AG09309 (cell line): ENCODE measurements at regions not wholly inside any gene's neighbourhood (a gene's known extent, or its start where the extent isn't known, plus 50 kb on each side); places are given as distances from the start of the nearest gene placed in this dataset.

Experiments
- DNase-seq: peaks from one replicate; pipeline ENCODE4 v3.0.0-alpha.2; 2010; ENCODE audit warnings: low read depth
- H3K4me3 ChIP-seq: 2 replicates; pipeline ENCODE4 v1.5.1; 2011; ENCODE audit warnings: mild to moderate bottlenecking, low read depth, low read length, moderate library complexity; ENCODE audit not compliant: control insufficient read depth
- TF ChIP-seq, protein P1 (sequence below): IDR thresholded peaks from 2 replicates; pipeline ENCODE4 v1.5.1; 2011; ENCODE audit warnings: mild to moderate bottlenecking, low read depth, low read length, inconsistent platforms; ENCODE audit not compliant: insufficient read depth, control insufficient read depth; ENCODE audit errors: missing control alignments

DNA sequence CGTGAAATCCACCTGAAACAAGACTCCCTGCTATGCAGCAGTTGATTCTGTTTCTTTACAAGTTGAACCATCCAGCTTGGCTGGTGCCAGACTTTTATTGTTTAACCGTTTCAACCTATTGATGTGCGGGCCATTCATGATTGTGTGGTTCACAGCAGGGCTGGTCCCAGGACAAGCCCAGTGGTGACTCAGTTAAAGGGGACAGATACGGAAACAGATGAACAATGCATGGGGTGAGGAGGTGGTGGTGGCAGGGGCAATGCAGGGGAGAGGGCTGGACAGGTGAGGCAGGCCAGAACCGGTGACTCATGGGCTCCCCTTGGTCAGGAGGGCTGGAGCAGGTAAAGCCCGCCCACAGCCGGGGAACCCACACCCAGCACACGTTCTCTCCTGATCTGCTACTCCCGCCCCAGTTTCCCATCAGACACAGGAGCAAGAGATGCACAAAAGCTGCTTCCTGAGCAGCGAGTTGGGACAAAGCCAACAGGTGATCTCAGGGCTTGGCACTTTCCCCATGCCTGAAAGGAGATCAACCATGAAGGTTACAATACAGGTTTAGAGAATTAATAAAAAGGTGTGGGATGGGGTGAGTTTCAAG lies 232.2 kb downstream of the LY86 start:
- no peak overlapping the region for H3K4me3 ChIP-seq
- DNase-seq, result no peak

DNA sequence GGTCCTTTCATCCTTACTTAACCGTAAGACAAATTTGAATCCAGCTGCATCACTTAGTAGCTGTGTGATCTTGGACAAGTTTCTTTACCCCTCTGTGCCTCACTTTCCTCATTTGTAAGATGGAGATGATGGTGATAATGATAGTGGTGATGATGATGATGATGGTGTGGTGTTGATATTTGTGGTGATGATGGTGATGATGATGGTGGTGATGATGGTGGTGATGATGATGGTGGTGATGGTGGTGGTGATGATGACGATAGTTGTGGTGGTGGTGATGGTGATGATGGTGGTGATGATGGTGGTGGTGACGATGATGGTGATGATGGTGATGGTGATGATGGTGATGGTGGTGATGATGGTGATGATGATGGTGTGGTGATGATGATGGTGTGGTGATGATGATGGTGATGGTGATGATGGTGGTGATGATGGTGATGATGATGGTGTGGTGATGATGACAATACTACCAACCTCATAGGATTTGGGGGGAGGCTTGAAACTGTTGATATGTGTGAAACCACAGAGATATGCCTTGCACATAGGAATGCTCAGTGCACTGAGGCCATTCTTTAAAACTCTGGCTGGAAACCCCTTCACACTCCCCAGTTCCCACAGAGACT lies 233.2 kb downstream of the LY86 start:
- TF ChIP-seq, protein P1, sequence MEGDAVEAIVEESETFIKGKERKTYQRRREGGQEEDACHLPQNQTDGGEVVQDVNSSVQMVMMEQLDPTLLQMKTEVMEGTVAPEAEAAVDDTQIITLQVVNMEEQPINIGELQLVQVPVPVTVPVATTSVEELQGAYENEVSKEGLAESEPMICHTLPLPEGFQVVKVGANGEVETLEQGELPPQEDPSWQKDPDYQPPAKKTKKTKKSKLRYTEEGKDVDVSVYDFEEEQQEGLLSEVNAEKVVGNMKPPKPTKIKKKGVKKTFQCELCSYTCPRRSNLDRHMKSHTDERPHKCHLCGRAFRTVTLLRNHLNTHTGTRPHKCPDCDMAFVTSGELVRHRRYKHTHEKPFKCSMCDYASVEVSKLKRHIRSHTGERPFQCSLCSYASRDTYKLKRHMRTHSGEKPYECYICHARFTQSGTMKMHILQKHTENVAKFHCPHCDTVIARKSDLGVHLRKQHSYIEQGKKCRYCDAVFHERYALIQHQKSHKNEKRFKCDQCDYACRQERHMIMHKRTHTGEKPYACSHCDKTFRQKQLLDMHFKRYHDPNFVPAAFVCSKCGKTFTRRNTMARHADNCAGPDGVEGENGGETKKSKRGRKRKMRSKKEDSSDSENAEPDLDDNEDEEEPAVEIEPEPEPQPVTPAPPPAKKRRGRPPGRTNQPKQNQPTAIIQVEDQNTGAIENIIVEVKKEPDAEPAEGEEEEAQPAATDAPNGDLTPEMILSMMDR, result no peak
- DNase-seq, result no peak
- no peak overlapping the region for H3K4me3 ChIP-seq

More for the DNA sequence above, 232.2 kb downstream of the LY86 start:
- TF ChIP-seq, protein P1, result no peak

DNA sequence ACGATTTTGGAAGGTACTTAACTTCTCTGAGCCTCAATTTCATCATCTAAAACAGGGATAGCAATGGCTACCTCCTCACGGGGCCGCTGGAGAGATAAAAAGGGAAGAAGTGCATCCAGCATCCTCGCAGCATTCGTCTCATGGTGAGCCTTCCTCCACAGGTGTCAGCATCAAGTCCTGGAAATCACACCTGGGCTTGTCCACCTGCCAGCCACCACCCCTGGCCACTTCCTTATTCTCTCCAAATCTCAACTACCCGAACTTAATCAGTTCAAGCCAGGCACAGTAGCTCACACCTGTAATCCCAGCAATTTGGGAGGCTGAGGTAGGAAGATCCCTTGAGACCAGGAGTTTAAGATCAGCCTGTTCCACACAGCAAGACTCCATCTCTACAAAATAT lies 234.5 kb downstream of the LY86 start:
- no peak for DNase-seq
- H3K4me3 ChIP-seq, result no peak overlapping the region
- TF ChIP-seq, protein P1, result no peak

DNA sequence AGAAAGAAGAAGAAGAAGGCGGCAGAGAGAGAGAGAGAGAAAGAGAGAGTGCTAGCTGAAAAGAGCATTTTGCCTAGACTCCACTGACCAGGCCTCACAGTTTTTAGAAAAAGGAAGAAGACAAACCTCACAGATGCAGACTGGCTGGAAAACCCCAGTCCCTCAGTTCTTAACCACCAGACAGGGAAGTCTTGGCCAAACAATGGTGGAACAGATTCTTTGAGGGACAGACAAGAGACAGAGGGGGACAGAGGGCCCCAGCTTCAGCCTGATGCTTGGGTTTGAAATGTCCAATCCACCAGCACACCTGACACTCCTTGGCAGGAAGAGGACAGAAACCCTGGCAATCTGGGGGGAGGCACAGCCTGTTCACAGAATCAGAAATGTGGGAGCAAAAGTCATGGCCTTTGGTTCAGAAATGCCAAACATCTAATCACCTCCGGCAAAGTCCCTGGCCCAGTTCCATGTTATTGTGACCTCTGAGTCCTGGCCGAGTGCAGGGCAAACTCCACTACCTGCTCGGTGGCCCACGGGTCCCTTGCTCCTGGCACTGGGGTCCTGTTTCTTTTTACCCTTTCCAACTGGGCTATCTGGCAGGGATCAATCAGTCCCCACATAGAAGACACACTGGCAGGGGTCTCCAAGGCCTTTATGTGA lies 235.2 kb downstream of the LY86 start:
- H3K4me3 ChIP-seq, result no peak overlapping the region
- TF ChIP-seq, protein P1, result no peak
- DNase-seq, result no peak

DNA sequence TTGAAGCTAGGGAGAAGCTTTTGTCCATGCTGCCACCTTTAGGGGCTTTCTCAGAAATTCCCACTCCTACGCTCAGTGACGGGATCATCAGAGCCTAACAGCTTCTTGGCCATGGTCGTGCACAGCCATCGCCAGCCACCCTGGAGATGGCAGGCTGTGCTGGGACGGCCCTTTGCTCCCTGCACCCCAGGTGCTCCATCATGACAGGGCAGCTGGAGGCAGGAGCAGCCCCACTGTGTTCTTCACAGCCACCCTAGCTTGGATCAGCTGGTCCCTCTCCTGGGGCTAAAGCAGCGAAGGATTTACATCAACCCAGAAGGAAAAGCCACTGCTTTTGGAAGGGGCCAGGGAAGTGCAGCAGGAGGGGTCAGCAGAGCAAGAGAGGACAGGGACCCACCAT lies 235.9 kb downstream of the LY86 start:
- no peak overlapping the region for H3K4me3 ChIP-seq
- no peak for DNase-seq

DNA sequence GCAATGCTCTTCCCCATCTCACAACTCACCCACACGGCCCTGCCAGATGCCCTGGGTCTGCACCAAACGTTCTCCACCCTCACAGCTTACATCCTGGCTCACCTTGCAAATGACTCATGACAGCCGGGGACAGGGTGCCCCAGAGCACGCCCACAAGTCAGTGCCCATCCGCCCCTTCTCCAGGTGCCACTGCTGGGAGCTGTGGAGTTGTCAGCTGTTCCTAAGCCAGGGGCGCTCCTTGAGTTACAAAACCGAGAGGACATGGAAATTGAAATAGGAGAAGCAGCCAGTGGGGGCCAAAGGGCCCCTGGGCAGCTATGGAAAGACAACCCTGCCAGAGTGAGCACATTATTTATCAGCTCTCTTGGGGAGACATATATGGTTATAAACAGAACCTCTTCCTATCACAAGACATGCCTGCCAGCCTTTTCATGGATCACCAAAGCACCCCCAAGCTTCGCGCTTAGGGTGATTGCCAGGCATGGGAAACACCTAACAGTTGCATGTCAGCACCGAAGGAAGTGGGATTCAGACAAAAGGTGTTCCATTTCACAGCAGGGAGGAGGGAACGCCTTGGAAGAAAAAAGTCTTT lies 236.8 kb downstream of the LY86 start:
- TF ChIP-seq, protein P1, result no peak
- no peak for DNase-seq
- no peak overlapping the region for H3K4me3 ChIP-seq

More for the DNA sequence above, 235.9 kb downstream of the LY86 start:
- TF ChIP-seq, protein P1, result no peak
